ENCODE measurements at regions not wholly inside any gene's neighbourhood (a gene's known extent, or its start where the extent isn't known, plus 50 kb on each side); places are given as distances from the start of the nearest gene placed in this dataset.

GRCh38 chr6:153625089-153625488 lies 414.0 kb upstream of the OPRM1 start:
- TF ChIP-seq POLR2A (IDR thresholded peaks at IDR 0.05; ENCODE audit: control extremely low read depth in 1 of 2, low read depth in 2 of 2, low read length in 2 of 2) (no peak), EZH2 (IDR thresholded peaks at IDR 0.05; ENCODE audit: low read depth, low read length, severe bottlenecking) (no peak), CTCF (IDR thresholded peaks at IDR 0.05; ENCODE audit: control extremely low read depth in 1 of 3, insufficient read depth in 1 of 3, low read depth in 1 of 3, low read length in 3 of 3) (no peak), SAP30 (IDR thresholded peaks at IDR 0.05; ENCODE audit: insufficient read depth, insufficient replicate concordance, low read length) (no peak), RFX5 (IDR thresholded peaks at IDR 0.05; ENCODE audit: borderline replicate concordance, low read depth, low read length) (no peak)
